IMR-90 (cell line): ENCODE measurements at regions not wholly inside any gene's neighbourhood (a gene's known extent, or its start where the extent isn't known, plus 50 kb on each side); places are given as distances from the start of the nearest gene placed in this dataset.

ENCODE experiments used
- ATAC-seq: fragments of 200-7000 bp; cut with Tn5 transposase; 2 replicates; pipeline ENCODE4 v1.9.1; 2020; ENCODE audit warnings: low read depth, mild to moderate bottlenecking, moderate library complexity
- BruUV-seq: library from RNA; stranded (reverse); fragments of 400-500 nt; replicated peaks from 2 replicates; lab custom pipeline; 2021; lab: Mats Ljungman, UMichigan
- CTCF ChIA-PET: fragments of 300-600 bp; formaldehyde crosslinking; extraction: SDS; loops from one replicate; lab custom pipeline; 2021; ENCODE audit warnings: antibody characterized with exemption; lab: Yijun Ruan, JAX
- POLR2A ChIA-PET: fragments of 300-600 bp; sonication (Branson Sonifier 250); formaldehyde crosslinking; loops from one replicate; lab custom pipeline; 2022; ENCODE audit warnings: antibody characterized with exemption; ENCODE audit not compliant: unreplicated experiment; lab: Charles Lee
- DNase-seq: peaks from one replicate; pipeline ENCODE4 v3.0.0; 2013
- H2AFZ ChIP-seq: replicated peaks from 2 replicates; pipeline ENCODE3; 2013; ENCODE audit warnings: low read length, mild to moderate bottlenecking; ENCODE audit not compliant: poor library complexity
- H2AK5ac ChIP-seq: 2 replicates; pipeline ENCODE4 v1.6.1; 2013; ENCODE audit warnings: low read depth, low read length, inconsistent platforms
- H2AK9ac ChIP-seq: replicated peaks from 2 replicates; pipeline ENCODE3; 2013; ENCODE audit warnings: mild to moderate bottlenecking, low read depth, low read length, moderate library complexity; ENCODE audit not compliant: poor library complexity
- H2BK120ac ChIP-seq: 2 replicates; pipeline ENCODE4 v1.6.1; 2013; ENCODE audit warnings: low read depth, low read length, inconsistent platforms
- H2BK15ac ChIP-seq: 3 replicates; pipeline ENCODE4 v1.6.1; 2013; ENCODE audit warnings: low read depth, low read length, inconsistent platforms
- H2BK20ac ChIP-seq: 2 replicates; pipeline ENCODE4 v1.6.1; 2013; ENCODE audit warnings: low read depth, mild to moderate bottlenecking, inconsistent platforms, low read length, moderate library complexity
- H2BK5ac ChIP-seq: 2 replicates; pipeline ENCODE4 v1.6.1; 2013; ENCODE audit warnings: mild to moderate bottlenecking, low read depth, low read length, inconsistent platforms; ENCODE audit not compliant: poor library complexity, severe bottlenecking
- H3K14ac ChIP-seq: replicated peaks from 2 replicates; pipeline ENCODE4 v1.6.1; 2013; ENCODE audit warnings: low read depth, low read length, inconsistent platforms
- H3K18ac ChIP-seq: 2 replicates; pipeline ENCODE4 v1.6.1; 2013; ENCODE audit warnings: low read depth, low read length, control low read depth
- H3K23ac ChIP-seq: 2 replicates; pipeline ENCODE4 v1.6.1; 2013; ENCODE audit warnings: low read depth, low read length, inconsistent platforms
- H3K27ac ChIP-seq: 2 replicates; pipeline ENCODE4 v1.5.1; 2013; ENCODE audit warnings: mild to moderate bottlenecking, control low read depth, low read length; ENCODE audit not compliant: insufficient read depth
- H3K27me3 ChIP-seq: 2 replicates; pipeline ENCODE4 v1.6.1; 2013; ENCODE audit warnings: low read length; ENCODE audit not compliant: control insufficient read depth, insufficient read depth
- H3K36me3 ChIP-seq: 2 replicates; pipeline ENCODE4 v1.6.1; 2013; ENCODE audit warnings: low read length, mixed read lengths; ENCODE audit not compliant: control insufficient read depth, insufficient read depth
- H3K4ac ChIP-seq: 2 replicates; pipeline ENCODE4 v1.6.1; 2013; ENCODE audit warnings: low read depth, low read length, inconsistent platforms
- H3K4me1 ChIP-seq: 2 replicates; pipeline ENCODE4 v1.6.1; 2013; ENCODE audit warnings: low read length, mixed read lengths; ENCODE audit not compliant: control insufficient read depth, insufficient read depth
- H3K4me2 ChIP-seq: 2 replicates; pipeline ENCODE4 v1.6.1; 2013; ENCODE audit warnings: low read depth, mild to moderate bottlenecking, control low read depth, low read length, moderate library complexity
- H3K4me3 ChIP-seq: 2 replicates; pipeline ENCODE4 v1.5.1; 2013; ENCODE audit warnings: low read depth, mild to moderate bottlenecking, control low read depth, low read length, moderate library complexity; ENCODE audit not compliant: insufficient read depth
- H3K56ac ChIP-seq: 2 replicates; pipeline ENCODE4 v1.6.1; 2013; ENCODE audit warnings: low read length, inconsistent platforms; ENCODE audit not compliant: insufficient read depth; ENCODE audit errors: extremely low read depth
- H3K79me1 ChIP-seq, 2 experiments: 2 replicates each; pipeline ENCODE4 v1.6.1; 2013; ENCODE audit warnings: low read length in 2 of 2, inconsistent platforms in 1 of 2, low read depth in 1 of 2
- H3K9ac ChIP-seq: 2 replicates; pipeline ENCODE4 v1.6.1; 2013; ENCODE audit warnings: low read depth, low read length, control low read depth
- H3K9me1 ChIP-seq: 2 replicates; pipeline ENCODE4 v1.6.1; 2013; ENCODE audit warnings: low read length, inconsistent platforms; ENCODE audit not compliant: insufficient read depth
- H3K9me3 ChIP-seq: 2 replicates; pipeline ENCODE4 v1.6.1; 2013; ENCODE audit warnings: low read length; ENCODE audit not compliant: control insufficient read depth, insufficient read depth
- H4K20me1 ChIP-seq: 2 replicates; pipeline ENCODE4 v1.6.1; 2013; ENCODE audit warnings: low read length, inconsistent platforms; ENCODE audit not compliant: insufficient read depth
- H4K5ac ChIP-seq: 2 replicates; pipeline ENCODE4 v1.6.1; 2013; ENCODE audit warnings: mild to moderate bottlenecking, low read depth, low read length, control low read depth
- H4K8ac ChIP-seq, 2 experiments: 2 replicates each; pipeline ENCODE4 v1.6.1; 2013; ENCODE audit warnings: low read depth in 2 of 2, low read length in 2 of 2, control low read depth in 1 of 2, inconsistent platforms in 1 of 2
- H4K91ac ChIP-seq: 2 replicates; pipeline ENCODE4 v1.6.1; 2013; ENCODE audit warnings: low read depth, low read length, inconsistent platforms; ENCODE audit not compliant: insufficient read depth
- BHLHE40 ChIP-seq: fragments of 150-350 bp; IDR thresholded peaks from 2 replicates; pipeline ENCODE4 v1.6.1; 2016; ENCODE audit warnings: mild to moderate bottlenecking, low read depth, low read length
- CHD1 ChIP-seq: IDR thresholded peaks from 2 replicates; pipeline ENCODE4 v1.6.1; 2012; ENCODE audit warnings: low read depth, low read length, improper control_type of control experiment
- CTCF ChIP-seq: conservative IDR thresholded peaks from 2 replicates; pipeline ENCODE4 v1.5.1; 2012; ENCODE audit warnings: mild to moderate bottlenecking, low read depth, low read length, improper control_type of control experiment
- FOS ChIP-seq: fragments of 150-350 bp; IDR thresholded peaks from 2 replicates; pipeline ENCODE4 v1.6.1; 2016; ENCODE audit warnings: low read depth, low read length
- MAFK ChIP-seq: IDR thresholded peaks from 2 replicates; pipeline ENCODE4 v1.6.1; 2012; ENCODE audit warnings: low read depth, low read length, improper control_type of control experiment
- MAZ ChIP-seq: IDR thresholded peaks from 2 replicates; pipeline ENCODE4 v1.6.1; 2012; ENCODE audit warnings: low read depth, mild to moderate bottlenecking, low read length, improper control_type of control experiment, moderate library complexity, borderline replicate concordance
- MXI1 ChIP-seq: IDR thresholded peaks from 2 replicates; pipeline ENCODE4 v1.6.1; 2012; ENCODE audit warnings: low read depth, mild to moderate bottlenecking, low read length, moderate library complexity, borderline replicate concordance
- NFE2L2 ChIP-seq: fragments of 150-350 bp; IDR thresholded peaks from 2 replicates; pipeline ENCODE4 v1.6.1; 2016; ENCODE audit warnings: low read depth, mild to moderate bottlenecking, low read length
- POLR2A ChIP-seq: IDR thresholded peaks from 2 replicates; pipeline ENCODE4 v1.6.1; 2012; ENCODE audit warnings: mild to moderate bottlenecking, low read depth, low read length
- RAD21 ChIP-seq: IDR thresholded peaks from 2 replicates; pipeline ENCODE4 v1.6.1; 2012; ENCODE audit warnings: low read length, improper control_type of control experiment
- RFX5 ChIP-seq: IDR thresholded peaks from 2 replicates; pipeline ENCODE4 v1.8.0; 2012; ENCODE audit warnings: low read depth, mild to moderate bottlenecking, low read length, moderate library complexity
- SMC3 ChIP-seq: fragments of 150-350 bp; IDR thresholded peaks from 2 replicates; pipeline ENCODE4 v1.6.1; 2016; ENCODE audit warnings: low read depth, mild to moderate bottlenecking, antibody characterized with exemption, low read length, moderate library complexity
- USF2 ChIP-seq: fragments of 150-350 bp; IDR thresholded peaks from 2 replicates; pipeline ENCODE4 v1.6.1; 2017; ENCODE audit warnings: mild to moderate bottlenecking, antibody characterized with exemption, low read length, low read depth
- WGBS, 2 experiments: methylation state at CpG; one replicate each; pipeline versions ENCODE4 v1.1.5 to v1.1.7; 2013; ENCODE audit warnings: missing lambda C conversion rate in 2 of 2; ENCODE audit not compliant: insufficient read length in 1 of 2; ENCODE audit errors: extremely low coverage in 2 of 2; 5-methylcytosine and 5-hydroxymethylcytosine counted together
- dilution Hi-C: fragments of 300-500 bp; cut with HindIII; formaldehyde crosslinking; loops from one replicate; pipeline ENCODE4 v1.14.3; 2018; ENCODE audit warnings: low sequenced_read_pairs; ENCODE audit not compliant: unreplicated experiment
- in situ Hi-C: fragments of 300-500 bp; cut with MboI; formaldehyde crosslinking; loops from 3 replicates; pipeline ENCODE4 v1.14.3; 2019; ENCODE audit warnings: low sequenced_read_pairs, inconsistent platforms, mixed read lengths
- intact Hi-C: fragments of 100-400 bp; cut with micrococcal nuclease; formaldehyde crosslinking; loops from 2 replicates; pipeline ENCODE4 v1.10.0; 2022

GRCh38 chr5:2530609-2531008 is 220.9 kb downstream of the IRX2 start:
- Histone ChIP-seq H3K9me1 (no peaks in the 10 kb centered on the region), H3K36me3 (no peaks in the 10 kb centered on the region)

More at GRCh38 chr5:2530609-2531008, 220.9 kb downstream of the IRX2 start:
- no TSS peak for BruUV-seq
- no peak overlapping the region for H2BK20ac ChIP-seq
- TF ChIP-seq MAZ (no peak), CHD1 (no peak), BHLHE40 (no peak), RFX5 (no peak), NFE2L2 (no peak), MXI1 (no peak), MAFK (no peak), CTCF (no peak), FOS (no peak), SMC3 (no peak), RAD21 (no peak), USF2 (no peak), POLR2A (no peak)
- H4K91ac ChIP-seq, result no peak overlapping the region
- intact Hi-C loops (no loop called here), in situ Hi-C loops (no loop called here), dilution Hi-C loops (no loop called here)
- H3K9ac ChIP-seq, result no peak overlapping the region
- H2AK5ac ChIP-seq, result no peak overlapping the region
- H3K14ac ChIP-seq, result no peak overlapping the region
- H2BK15ac ChIP-seq, result no peak overlapping the region
- H3K18ac ChIP-seq, result no peak overlapping the region
- no peaks in the 10 kb centered on the region for H4K20me1 ChIP-seq
- no peaks in the 10 kb centered on the region for H3K27me3 ChIP-seq
- H2AFZ ChIP-seq, result no peak overlapping the region
- H3K9me3 ChIP-seq, result peaks cover 33% of the 10 kb centered on the region
- H3K56ac ChIP-seq, result no peak overlapping the region
- POLR2A ChIA-PET, result no interaction called here
- no peak overlapping the region for H2BK5ac ChIP-seq
- H3K23ac ChIP-seq, result no peak overlapping the region
- no CpG with 5 or more reads among the region's 12 CpGs for WGBS, 2 experiments
- CTCF ChIA-PET, result no interaction called here
- H3K79me1 ChIP-seq, result no peaks in the 10 kb centered on the region
- H3K4me3 ChIP-seq, result no peak overlapping the region
- no peak overlapping the region for H2BK120ac ChIP-seq
- H3K4me1 ChIP-seq, result no peaks in the 10 kb centered on the region
- no peak overlapping the region for H4K8ac ChIP-seq
- no peak overlapping the region for H3K4me2 ChIP-seq
- ATAC-seq (no peak), DNase-seq (no peak)
- no peak overlapping the region for H4K5ac ChIP-seq
- no peak overlapping the region for H2AK9ac ChIP-seq
- H3K27ac ChIP-seq, result no peak overlapping the region
- no peak overlapping the region for H3K4ac ChIP-seq
